AML-193 (cell line): ENCODE measurements at regions not wholly inside any gene's neighbourhood (a gene's known extent, or its start where the extent isn't known, plus 50 kb on each side); places are given as distances from the start of the nearest gene placed in this dataset.
"Not testable (repeated sequence)": the region's sequence is repeated elsewhere in the genome, so short reads cannot be mapped to it uniquely, and the experiment has no call there.

Experiments
- DNase-seq, 2 experiments: peaks; one replicate each; lab custom pipeline; 2025; lab: John Stamatoyannopoulos, UW

- DNase-seq: no peak
Observed at GRCh38 chr9:82445556-82445955, 457.0 kb downstream of the SPATA31D1 start.

GRCh38 chr9:82447343-82447742 is 458.8 kb downstream of the SPATA31D1 start:
- no peak for DNase-seq

- DNase-seq: no peak
Observed at GRCh38 chr9:82449986-82450385, 461.4 kb downstream of the SPATA31D1 start.

GRCh38 chr9:82454509-82455190 is 466.1 kb downstream of the SPATA31D1 start:
- DNase-seq: no peak

GRCh38 chr9:82456642-82457041 is 468.1 kb downstream of the SPATA31D1 start:
- DNase-seq: no peak

- DNase-seq: no peak
Observed at GRCh38 chr9:82457298-82457697, 468.7 kb downstream of the SPATA31D1 start.

- DNase-seq: no peak
Observed at GRCh38 chr9:82457891-82458290, 469.3 kb downstream of the SPATA31D1 start.

- no peak for DNase-seq
Observed at GRCh38 chr9:82458296-82458695, 469.7 kb downstream of the SPATA31D1 start.

GRCh38 chr9:82466616-82467260 is 478.2 kb downstream of the SPATA31D1 start:
- no peak for DNase-seq

GRCh38 chr9:82467436-82467835 is 478.9 kb downstream of the SPATA31D1 start:
- no peak for DNase-seq

- no peak for DNase-seq
Observed at GRCh38 chr9:82474235-82474634, 485.7 kb downstream of the SPATA31D1 start.

- no peak for DNase-seq
Observed at GRCh38 chr9:82475584-82476301, 487.2 kb downstream of the SPATA31D1 start.

GRCh38 chr9:82480921-82481320 is 492.3 kb downstream of the SPATA31D1 start:
- no peak for DNase-seq

GRCh38 chr9:82487935-82488312 is 499.4 kb downstream of the SPATA31D1 start:
- DNase-seq: no peak

- no peak for DNase-seq
Observed at GRCh38 chr9:82488313-82489200, 500.0 kb downstream of the SPATA31D1 start.

GRCh38 chr9:82489201-82489821 is 500.7 kb downstream of the SPATA31D1 start:
- no peak for DNase-seq

GRCh38 chr9:82490019-82490499 is 501.5 kb downstream of the SPATA31D1 start:
- no peak for DNase-seq

- not testable (repeated sequence) for DNase-seq
Observed at GRCh38 chr9:82490821-82491220, 502.2 kb downstream of the SPATA31D1 start.

GRCh38 chr9:82491604-82492003 is 503.0 kb downstream of the SPATA31D1 start:
- DNase-seq: no peak

- no peak for DNase-seq
Observed at GRCh38 chr9:82492274-82492673, 503.7 kb downstream of the SPATA31D1 start.
